HCT116 (cell line): ENCODE measurements at regions not wholly inside any gene's neighbourhood (a gene's known extent, or its start where the extent isn't known, plus 50 kb on each side); places are given as distances from the start of the nearest gene placed in this dataset.

Experiments used
- ATAC-seq: fragments of 200-7000 bp; cut with Tn5 transposase; 2 replicates; pipeline ENCODE4 v1.9.1; 2020; ENCODE audit warnings: mild to moderate bottlenecking, moderate library complexity
- BruUV-seq: library from RNA; stranded (reverse); fragments of 400-500 nt; replicated peaks from 2 replicates; lab custom pipeline; 2021; lab: Mats Ljungman, UMichigan
- CTCF ChIA-PET: fragments of 300-600 bp; sonication (Branson Sonifier 250); formaldehyde crosslinking; loops from one replicate; lab custom pipeline; 2021; ENCODE audit warnings: antibody characterized with exemption; lab: Charles Lee
- POLR2A ChIA-PET: fragments of 300-600, 350-600 bp; sonication (Branson Sonifier 250); formaldehyde crosslinking; loops from one replicate; lab custom pipeline; 2021; ENCODE audit warnings: antibody characterized with exemption; lab: Charles Lee
- RAD21 ChIA-PET, 2 experiments: fragments of 300-600 bp; sonication (Branson Sonifier 250); formaldehyde crosslinking; loops; one replicate each; lab custom pipeline; 2023; ENCODE audit warnings: low total read pairs in 2 of 2; ENCODE audit not compliant: uncharacterized antibody in 2 of 2, unreplicated experiment in 2 of 2, low non-redundant PET in 1 of 2; lab: Charles Lee
- DNase-seq: peaks from one replicate; pipeline ENCODE4 v3.0.0-alpha.2; 2010; ENCODE audit warnings: low read depth, low spot score
- H2AFZ ChIP-seq: fragments of 200-600 bp; shearing (Covaris generic), sonication (generic); 2 replicates; pipeline ENCODE4 v1.6.1; 2017; ENCODE audit warnings: low read depth, mixed run types, mixed read lengths, antibody characterized with exemption, low read length; ENCODE audit not compliant: poor library complexity, severe bottlenecking
- H3K27ac ChIP-seq: 2 replicates; pipeline ENCODE4 v1.5.1; 2012; ENCODE audit warnings: low read depth, low read length
- H3K27me3 ChIP-seq: fragments of 200-600 bp; sonication (generic); 2 replicates; pipeline ENCODE4 v1.6.1; 2016; ENCODE audit warnings: mixed run types, low read length, mixed read lengths; ENCODE audit not compliant: insufficient read depth
- H3K36me3 ChIP-seq, 2 experiments: fragments of 200-500 bp in 1 of 2; fragments of 200-600 bp in 1 of 2; sonication (Bioruptor generic) in 1 of 2; sonication (generic) in 1 of 2; 2 replicates each; pipeline versions ENCODE4 v1.5.1 to v1.6.1; 2014 to 2016; ENCODE audit warnings: low read length in 2 of 2, inconsistent platforms in 1 of 2, mixed read lengths in 1 of 2, mixed run types in 1 of 2; ENCODE audit not compliant: insufficient read depth in 2 of 2, control insufficient read depth in 1 of 2
- H3K4me1 ChIP-seq, 2 experiments: fragments of 200-600 bp in 1 of 2; sonication (generic) in 1 of 2; 2 replicates each; pipeline versions ENCODE4 v1.5.1 to v1.6.1; 2012 to 2017; ENCODE audit warnings: low read length in 2 of 2, inconsistent platforms in 1 of 2, mild to moderate bottlenecking in 1 of 2, mixed read lengths in 1 of 2, mixed run types in 1 of 2, moderate library complexity in 1 of 2; ENCODE audit not compliant: insufficient read depth in 2 of 2, control insufficient read depth in 1 of 2
- H3K4me2 ChIP-seq: fragments of 200-600 bp; sonication (generic); 2 replicates; pipeline ENCODE4 v1.6.1; 2017; ENCODE audit warnings: mixed run types, low read length, mixed read lengths
- H3K4me3 ChIP-seq, 2 experiments: fragments of 200-600 bp in 1 of 2; sonication (generic) in 1 of 2; replicated peaks in 1 of 2; 2 replicates each; pipeline ENCODE4 v1.5.1; 2011 to 2016; ENCODE audit warnings: low read length in 2 of 2, control low read depth in 1 of 2, low read depth in 1 of 2, mild to moderate bottlenecking in 1 of 2, mixed read lengths in 1 of 2, mixed run types in 1 of 2
- H3K79me2 ChIP-seq: fragments of 200-600 bp; sonication (generic); 2 replicates; pipeline ENCODE4 v1.6.1; 2017; ENCODE audit warnings: mild to moderate bottlenecking, mixed run types, low read length, moderate library complexity, mixed read lengths; ENCODE audit not compliant: insufficient read depth
- H3K9ac ChIP-seq: fragments of 200-600 bp; sonication (generic); 2 replicates; pipeline ENCODE4 v1.6.1; 2016; ENCODE audit warnings: low read length, mixed read lengths
- H3K9me2 ChIP-seq: fragments of 200-600 bp; sonication (generic), shearing (Covaris generic); 2 replicates; pipeline ENCODE4 v1.6.1; 2017; ENCODE audit warnings: mixed run types, mild to moderate bottlenecking, moderate library complexity; ENCODE audit not compliant: insufficient read depth
- H3K9me3 ChIP-seq, 2 experiments: fragments of 200-500 bp in 1 of 2; fragments of 200-600 bp in 1 of 2; sonication (Bioruptor generic) in 1 of 2; sonication (generic) in 1 of 2; 2 replicates each; pipeline ENCODE4 v1.6.1; 2014 to 2017; ENCODE audit warnings: low read length in 2 of 2, mixed read lengths in 2 of 2, inconsistent platforms in 1 of 2, low read depth in 1 of 2, mild to moderate bottlenecking in 1 of 2, mixed run types in 1 of 2, moderate library complexity in 1 of 2; ENCODE audit not compliant: control insufficient read depth in 1 of 2, insufficient read depth in 1 of 2
- H4K20me1 ChIP-seq: fragments of 200-600 bp; sonication (generic), shearing (Covaris generic); 2 replicates; pipeline ENCODE4 v1.6.1; 2017; ENCODE audit warnings: mixed run types, mild to moderate bottlenecking, moderate library complexity; ENCODE audit not compliant: insufficient read depth
- CBX3 ChIP-seq: IDR thresholded peaks from 2 replicates; pipeline ENCODE4 v1.6.1; 2012; ENCODE audit warnings: low read depth
- ELF1 ChIP-seq: IDR thresholded peaks from 2 replicates; pipeline ENCODE4 v1.6.1; 2012; ENCODE audit warnings: low read depth, borderline replicate concordance
- RAD21 ChIP-seq: IDR thresholded peaks from 2 replicates; pipeline ENCODE4 v1.6.1; 2012; ENCODE audit warnings: low read depth, mild to moderate bottlenecking
- SIN3A ChIP-seq: IDR thresholded peaks from 2 replicates; pipeline ENCODE4 v1.6.1; 2012; ENCODE audit warnings: low read depth
- SRF ChIP-seq: IDR thresholded peaks from 2 replicates; pipeline ENCODE4 v1.6.1; 2012; ENCODE audit warnings: low read depth
- intact Hi-C: fragments of 100-400 bp; cut with micrococcal nuclease; formaldehyde crosslinking; loops from 2 replicates; pipeline ENCODE4 v1.10.0; 2022
- TF ChIP-seq, protein P1 (sequence below), 3 experiments: fragments of 200-600 bp in 1 of 3; sonication (generic) in 1 of 3; IDR thresholded peaks in 2 of 3; conservative IDR thresholded peaks in 1 of 3; 2 replicates each; pipeline ENCODE4 v1.5.1; 2012 to 2017; ENCODE audit warnings: low read depth in 2 of 3, low read length in 2 of 3, antibody characterized with exemption in 1 of 3, borderline replicate concordance in 1 of 3, control low read depth in 1 of 3, mild to moderate bottlenecking in 1 of 3, mixed read lengths in 1 of 3, mixed run types in 1 of 3, moderate library complexity in 1 of 3; ENCODE audit not compliant: insufficient read depth in 1 of 3

DNA sequence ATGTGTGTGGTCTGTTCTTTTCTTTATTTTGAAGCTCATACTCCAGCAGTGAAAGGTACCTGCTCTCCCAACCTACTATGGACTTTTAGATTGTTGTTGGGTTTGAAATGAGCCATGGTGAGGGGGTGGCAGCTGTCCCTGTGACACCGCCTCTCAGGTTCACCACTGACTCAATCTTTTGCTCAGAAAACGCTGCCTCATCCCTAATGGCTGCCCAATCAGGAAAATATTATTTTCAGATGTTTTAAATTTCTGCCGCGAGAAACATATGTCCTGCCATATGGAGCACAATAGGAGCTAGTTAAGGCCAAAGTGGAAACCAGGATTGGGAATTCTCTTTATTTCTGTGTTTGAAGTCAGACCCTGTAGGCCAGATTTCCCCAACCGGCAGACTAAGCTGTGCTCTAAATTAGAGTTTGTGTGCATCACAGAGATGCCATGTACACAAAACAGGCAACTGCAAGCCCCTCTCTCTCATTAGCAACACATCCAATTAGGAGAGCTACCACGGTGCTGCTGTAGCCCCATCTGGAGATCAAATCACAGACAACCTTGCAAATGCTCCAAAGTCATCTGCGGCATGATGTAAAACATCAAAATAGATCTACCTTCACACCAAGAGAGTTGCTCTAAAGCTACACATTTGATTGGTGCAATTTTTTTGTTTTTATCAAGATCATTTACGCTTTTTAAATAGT, 144.1 kb upstream of the BACH2 start:
- POLR2A ChIA-PET, result interaction anchor here (0.6 kb wide), 1 partner anchor 222 kb away, joined by 3 read pairs; no protein-coding TSS in a partner anchor
- no TSS peak for BruUV-seq
- H3K27me3 ChIP-seq, result no peaks in the 10 kb centered on the region

DNA sequence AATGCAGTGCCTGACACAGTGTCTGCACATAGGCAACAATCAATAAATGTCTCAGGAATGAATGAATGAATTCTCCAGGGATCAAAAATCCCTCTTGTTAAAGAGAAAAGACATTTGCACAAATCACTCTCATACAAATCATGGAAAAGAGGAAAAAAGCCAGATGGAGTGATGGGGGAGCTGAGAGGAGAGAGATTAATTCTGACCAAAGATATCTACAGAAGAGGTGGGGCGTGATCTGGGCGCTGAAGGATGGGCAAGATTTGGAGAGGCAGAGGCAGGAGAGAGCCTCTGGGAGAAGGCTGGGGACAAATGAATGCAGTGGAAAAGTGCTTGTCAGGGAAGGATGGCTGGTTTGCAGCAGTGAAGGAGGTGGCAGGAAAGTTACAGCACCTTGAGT, 142.9 kb upstream of the BACH2 start:
- RAD21 ChIA-PET, result no interaction called here
- Histone ChIP-seq H3K27me3 (no peaks in the 10 kb centered on the region), H3K36me3 (no peaks in the 10 kb centered on the region), H3K9me3 (no peaks in the 10 kb centered on the region), H3K9ac (no peak overlapping the region), H2AFZ (no peak overlapping the region)
- CTCF ChIA-PET, result no interaction called here
- POLR2A ChIA-PET, result no interaction called here
- TF ChIP-seq SIN3A (no peak), ELF1 (no peak), RAD21 (no peak)
- TF ChIP-seq, all 23 proteins: peak for 0
- Histone ChIP-seq H4K20me1 (no peaks in the 10 kb centered on the region), H3K9me2 (no peaks in the 10 kb centered on the region), H3K27ac (no peak overlapping the region), H3K4me2 (no peak overlapping the region), H3K79me2 (no peaks in the 10 kb centered on the region), H3K4me3 (no peak overlapping the region), H3K4me1 (no peaks in the 10 kb centered on the region)
- no TSS peak for BruUV-seq
- intact Hi-C loops, result no loop called here
- ATAC-seq, result no peak
- no peak for DNase-seq

More for the DNA sequence above, 144.1 kb upstream of the BACH2 start:
- ChIA-PET RAD21 (no interaction called here), CTCF (interaction anchor here (0.7 kb wide), 1 partner anchor 261 kb away, joined by 4 read pairs; no protein-coding TSS in a partner anchor)
- ATAC-seq (no peak), DNase-seq (no peak)
- no peak overlapping the region for H3K9ac ChIP-seq
- H3K27ac ChIP-seq, result no peak overlapping the region
- H2AFZ ChIP-seq, result peak overlapping the region; percentile 22
- H3K4me2 ChIP-seq, result no peak overlapping the region
- H4K20me1 ChIP-seq, result no peaks in the 10 kb centered on the region
- no peak overlapping the region for H3K4me3 ChIP-seq
- no peaks in the 10 kb centered on the region for H3K9me3 ChIP-seq
- H3K9me2 ChIP-seq, result no peaks in the 10 kb centered on the region
- H3K36me3 ChIP-seq, result no peaks in the 10 kb centered on the region
- H3K4me1 ChIP-seq, result no peaks in the 10 kb centered on the region
- TF ChIP-seq, protein P1, sequence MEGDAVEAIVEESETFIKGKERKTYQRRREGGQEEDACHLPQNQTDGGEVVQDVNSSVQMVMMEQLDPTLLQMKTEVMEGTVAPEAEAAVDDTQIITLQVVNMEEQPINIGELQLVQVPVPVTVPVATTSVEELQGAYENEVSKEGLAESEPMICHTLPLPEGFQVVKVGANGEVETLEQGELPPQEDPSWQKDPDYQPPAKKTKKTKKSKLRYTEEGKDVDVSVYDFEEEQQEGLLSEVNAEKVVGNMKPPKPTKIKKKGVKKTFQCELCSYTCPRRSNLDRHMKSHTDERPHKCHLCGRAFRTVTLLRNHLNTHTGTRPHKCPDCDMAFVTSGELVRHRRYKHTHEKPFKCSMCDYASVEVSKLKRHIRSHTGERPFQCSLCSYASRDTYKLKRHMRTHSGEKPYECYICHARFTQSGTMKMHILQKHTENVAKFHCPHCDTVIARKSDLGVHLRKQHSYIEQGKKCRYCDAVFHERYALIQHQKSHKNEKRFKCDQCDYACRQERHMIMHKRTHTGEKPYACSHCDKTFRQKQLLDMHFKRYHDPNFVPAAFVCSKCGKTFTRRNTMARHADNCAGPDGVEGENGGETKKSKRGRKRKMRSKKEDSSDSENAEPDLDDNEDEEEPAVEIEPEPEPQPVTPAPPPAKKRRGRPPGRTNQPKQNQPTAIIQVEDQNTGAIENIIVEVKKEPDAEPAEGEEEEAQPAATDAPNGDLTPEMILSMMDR (IDR thresholded peaks at IDR 0.05 in 2 of 3, conservative IDR thresholded peaks at IDR 0.05 in 1 of 3; ENCODE audit: borderline replicate concordance in 1 of 3, insufficient read depth in 1 of 3, low read depth in 2 of 3, low read length in 2 of 3), result no peak
- TF ChIP-seq SRF (no peak), CBX3 (no peak)
- intact Hi-C loops, result no loop called here
- H3K79me2 ChIP-seq, result no peaks in the 10 kb centered on the region
